Endodermal cell (in vitro differentiated cells): ENCODE measurements at regions not wholly inside any gene's neighbourhood (a gene's known extent, or its start where the extent isn't known, plus 50 kb on each side); places are given as distances from the start of the nearest gene placed in this dataset.

ENCODE experiments used
- DNase-seq: peaks from one replicate; pipeline ENCODE4 v3.0.0-alpha.2; 2017
- H3K27ac ChIP-seq: 2 replicates; pipeline ENCODE4 v1.5.1; 2013; ENCODE audit warnings: mild to moderate bottlenecking, low read depth, low read length, moderate library complexity
- H3K27me3 ChIP-seq: 2 replicates; pipeline ENCODE4 v1.6.1; 2013; ENCODE audit warnings: mild to moderate bottlenecking, low read length, moderate library complexity; ENCODE audit not compliant: insufficient read depth, control insufficient read depth, poor library complexity, severe bottlenecking
- H3K36me3 ChIP-seq: 2 replicates; pipeline ENCODE4 v1.7.0; 2013; ENCODE audit warnings: mild to moderate bottlenecking, low read length, moderate library complexity; ENCODE audit not compliant: control insufficient read depth, insufficient read depth
- H3K4me1 ChIP-seq: one replicate; pipeline ENCODE4 v1.7.0; 2013; ENCODE audit warnings: low read length; ENCODE audit not compliant: control insufficient read depth, insufficient read depth
- H3K4me3 ChIP-seq: 2 replicates; pipeline ENCODE4 v1.5.1; 2013; ENCODE audit warnings: mild to moderate bottlenecking, low read length, moderate library complexity
- H3K9ac ChIP-seq: 2 replicates; pipeline ENCODE4 v1.6.1; 2013; ENCODE audit warnings: mild to moderate bottlenecking, low read length, moderate library complexity; ENCODE audit not compliant: poor library complexity, severe bottlenecking; ENCODE audit errors: extremely low read depth
- H3K9me3 ChIP-seq: 2 replicates; pipeline ENCODE4 v1.6.1; 2013; ENCODE audit warnings: mild to moderate bottlenecking, low read length, moderate library complexity; ENCODE audit not compliant: control insufficient read depth
- H3K27ac Mint-ChIP-seq: 2 replicates; pipeline ENCODE4 v1.8.0; 2020; ENCODE audit warnings: mixed read lengths
- H3K27me3 Mint-ChIP-seq: 2 replicates; pipeline ENCODE4 v1.8.0; 2021; ENCODE audit warnings: mild to moderate bottlenecking, mixed read lengths; ENCODE audit not compliant: insufficient read depth
- H3K36me3 Mint-ChIP-seq: 2 replicates; pipeline ENCODE4 v1.8.0; 2020; ENCODE audit warnings: low read depth, mixed read lengths
- H3K4me1 Mint-ChIP-seq: 2 replicates; pipeline ENCODE4 v1.8.0; 2020; ENCODE audit warnings: mixed read lengths
- H3K4me3 Mint-ChIP-seq: 2 replicates; pipeline ENCODE4 v1.8.0; 2020; ENCODE audit warnings: mild to moderate bottlenecking, moderate library complexity, mixed read lengths
- H3K9me3 Mint-ChIP-seq: 2 replicates; pipeline ENCODE4 v1.8.0; 2020; ENCODE audit warnings: mild to moderate bottlenecking, mixed read lengths
- CTCF ChIP-seq: fragments of 200-600 bp; sonication (generic); conservative IDR thresholded peaks from 2 replicates; pipeline ENCODE4 v1.5.0; 2021; ENCODE audit warnings: antibody characterized with exemption, mild to moderate bottlenecking
- WGBS, 2 experiments: methylation state at CpG; one replicate each; pipeline versions ENCODE4 v1.1.5 to v1.1.7; 2013; ENCODE audit warnings: missing lambda C conversion rate in 2 of 2, mixed read lengths in 1 of 2; ENCODE audit not compliant: insufficient coverage in 1 of 2, insufficient read length in 1 of 2; 5-methylcytosine and 5-hydroxymethylcytosine counted together

GRCh38 chr22:47367993-47368945, 605.8 kb downstream of the TBC1D22A start:
- Histone ChIP-seq H3K9ac (no peak overlapping the region), H3K36me3 (no peaks in the 10 kb centered on the region), H3K27me3 (no peaks in the 10 kb centered on the region), H3K27ac (no peak overlapping the region), H3K9me3 (peaks cover 78% of the 10 kb centered on the region), H3K4me1 (no peaks in the 10 kb centered on the region), H3K4me3 (no peak overlapping the region)
- Mint-ChIP-seq H3K9me3 (peaks cover 99% of the 10 kb centered on the region), H3K27ac (no peak overlapping the region), H3K4me3 (no peak overlapping the region), H3K27me3 (no peaks in the 10 kb centered on the region), H3K4me1 (no peaks in the 10 kb centered on the region), H3K36me3 (peaks cover 7% of the 10 kb centered on the region)
- 69 to 71% methylated on average over 21 of the region's 21 CpGs for WGBS, 2 experiments
- peak; percentile 14 for DNase-seq
- no peak for TF ChIP-seq CTCF

GRCh38 chr22:47367107-47367690, 604.7 kb downstream of the TBC1D22A start:
- H3K9ac ChIP-seq, result no peak overlapping the region
- Mint-ChIP-seq H3K27me3 (no peaks in the 10 kb centered on the region), H3K4me1 (no peaks in the 10 kb centered on the region), H3K27ac (no peak overlapping the region), H3K4me3 (no peak overlapping the region), H3K9me3 (peaks cover 96% of the 10 kb centered on the region), H3K36me3 (peaks cover 4% of the 10 kb centered on the region)
- H3K9me3 ChIP-seq, result peaks cover 67% of the 10 kb centered on the region
- no peak overlapping the region for H3K27ac ChIP-seq
- H3K27me3 ChIP-seq, result no peaks in the 10 kb centered on the region
- 49% methylated on average over 7 of the region's 7 CpGs; no CpG with 5 or more reads in 1 of the 2 experiments for WGBS, 2 experiments
- H3K4me1 ChIP-seq, result no peaks in the 10 kb centered on the region
- peak; percentile 2 for DNase-seq
- H3K36me3 ChIP-seq, result no peaks in the 10 kb centered on the region
- no peak for TF ChIP-seq CTCF
- H3K4me3 ChIP-seq, result no peak overlapping the region

GRCh38 chr22:47366026-47366767, 603.7 kb downstream of the TBC1D22A start:
- Mint-ChIP-seq H3K36me3 (peaks cover 4% of the 10 kb centered on the region), H3K27me3 (no peaks in the 10 kb centered on the region), H3K4me1 (no peaks in the 10 kb centered on the region), H3K4me3 (no peak overlapping the region), H3K9me3 (peaks cover 96% of the 10 kb centered on the region), H3K27ac (no peak overlapping the region)
- no peak for TF ChIP-seq CTCF
- H3K9me3 ChIP-seq, result peaks cover 70% of the 10 kb centered on the region
- DNase-seq, result no peak
- H3K27ac ChIP-seq, result no peak overlapping the region
- no peak overlapping the region for H3K9ac ChIP-seq
- no peak overlapping the region for H3K4me3 ChIP-seq
- H3K36me3 ChIP-seq, result no peaks in the 10 kb centered on the region
- H3K4me1 ChIP-seq, result no peaks in the 10 kb centered on the region
- H3K27me3 ChIP-seq, result no peaks in the 10 kb centered on the region
- 76 to 85% methylated on average over 6 to 17 of the region's 17 CpGs for WGBS, 2 experiments
